ENCODE measurements at regions not wholly inside any gene's neighbourhood (a gene's known extent, or its start where the extent isn't known, plus 50 kb on each side); places are given as distances from the start of the nearest gene placed in this dataset.

DNA sequence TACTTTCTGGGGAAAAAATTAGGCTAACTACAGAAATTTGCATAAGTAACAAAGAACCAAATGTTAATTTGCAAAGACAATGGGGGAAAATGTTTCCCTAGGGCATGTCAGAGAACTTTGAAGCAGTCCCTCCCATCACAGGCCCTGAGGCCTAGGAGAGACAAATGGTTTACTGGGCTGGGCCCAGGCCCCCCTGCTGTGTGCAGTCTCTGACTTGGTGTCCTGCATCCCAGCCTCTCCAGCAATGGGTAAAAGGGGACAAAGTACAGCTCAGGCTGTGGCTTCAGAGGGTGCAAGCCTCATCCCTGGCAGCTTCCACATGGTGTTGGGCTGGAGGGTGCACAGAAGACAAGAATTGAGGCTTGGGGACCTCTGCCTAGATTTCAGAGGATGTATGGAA lies 788.4 kb downstream of the FRK start:
- no peak overlapping the region for H3K14ac ChIP-seq (ENCODE audit: insufficient read length)
- H3K9ac ChIP-seq (replicated peaks in 1 of 4; ENCODE audit: extremely low read depth in 1 of 4, low read depth in 3 of 4, low read length in 3 of 4): no peak overlapping the region
- H3K18ac ChIP-seq (ENCODE audit: extremely low read depth, low read length): no peak overlapping the region
- H4K91ac ChIP-seq (replicated peaks; ENCODE audit: insufficient read length, low read length): no peak overlapping the region
- no peak overlapping the region for H2BK20ac ChIP-seq (ENCODE audit: low read length)
- no peaks in the 10 kb centered on the region for H3K79me1 ChIP-seq (ENCODE audit: low read depth, low read length)
- H3K4ac ChIP-seq (replicated peaks; ENCODE audit: insufficient read length, low read depth, low read length): no peak overlapping the region
- H2BK120ac ChIP-seq (replicated peaks; ENCODE audit: low read depth, low read length): no peak overlapping the region
- POLR2A ChIA-PET (ENCODE audit: partially characterized antibody): no interaction called here
- H3K56ac ChIP-seq (replicated peaks; ENCODE audit: insufficient read length, low read depth, low read length): no peak overlapping the region
- no peak overlapping the region for H2BK15ac ChIP-seq (ENCODE audit: low read length)
- FAIRE-seq (no peak), DNase-seq (ENCODE audit: low read depth in 1 of 2, low spot score in 2 of 2) (no peak)
- no peak overlapping the region for H2BK5ac ChIP-seq (ENCODE audit: low read depth, low read length)
- no peak overlapping the region for H3K23ac ChIP-seq (ENCODE audit: insufficient read length)
- H3K27ac ChIP-seq (ENCODE audit: low read depth, low read length): no peak overlapping the region
- no peak for TF ChIP-seq EGR1 (IDR thresholded peaks at IDR 0.05; ENCODE audit: borderline replicate concordance, low read depth, low read length)
- TF ChIP-seq SIN3A (conservative IDR thresholded peaks at IDR 0.05 in 1 of 2, IDR thresholded peaks at IDR 0.05 in 1 of 2; ENCODE audit: low read depth in 1 of 2, low read length in 2 of 2): no peak
- TF ChIP-seq KDM4A (IDR thresholded peaks at IDR 0.05; ENCODE audit: low read depth, low read length, severe bottlenecking): no peak
- no peak overlapping the region for H4K8ac ChIP-seq (ENCODE audit: extremely low read depth, insufficient read depth, low read length)
- no peaks in the 10 kb centered on the region for H3K27me3 ChIP-seq (replicated peaks in 1 of 4; ENCODE audit: control insufficient read depth in 3 of 4, extremely low read depth in 1 of 4, insufficient read depth in 3 of 4, low read length in 3 of 4)
- H2AK5ac ChIP-seq (ENCODE audit: low read depth, low read length): no peak overlapping the region
- H3K79me2 ChIP-seq (ENCODE audit: control insufficient read depth in 1 of 2, insufficient read depth in 2 of 2, low read length in 2 of 2): no peaks in the 10 kb centered on the region
- H3K9me3 ChIP-seq (ENCODE audit: insufficient read depth in 2 of 2, low read depth in 1 of 2, low read length in 1 of 2): peaks cover 7% of the 10 kb centered on the region in 2 experiments; a peak in 3 of 4 replicates
- H3K36me3 ChIP-seq (ENCODE audit: control insufficient read depth in 2 of 4, insufficient read depth in 4 of 4, low read length in 3 of 4): peaks cover 0 to 5% (median 0%) of the 10 kb centered on the region in 4 experiments; a peak in 1 of 8 replicates
- H4K5ac ChIP-seq (ENCODE audit: insufficient read length, low read depth, low read length): no peak overlapping the region
- peaks cover 0 to 5% (median 0%) of the 10 kb centered on the region in 4 experiments; a peak in 3 of 7 replicates for H3K4me1 ChIP-seq (replicated peaks in 1 of 4; ENCODE audit: control insufficient read depth in 3 of 4, insufficient read depth in 4 of 4, low read length in 3 of 4)
- no peaks in the 10 kb centered on the region for H3K23me2 ChIP-seq (ENCODE audit: low read depth, low read length)
- H3K4me2 ChIP-seq (ENCODE audit: insufficient read depth in 1 of 2, low read depth in 2 of 2, low read length in 2 of 2): no peak overlapping the region
- CTCF ChIA-PET (ENCODE audit: partially characterized antibody): interaction anchor here (1.2 to 1.8 kb wide), 2 partner anchors 11 to 14 kb away, joined by 4 read pairs; no protein-coding TSS in a partner anchor
- H2BK12ac ChIP-seq (ENCODE audit: low read depth, low read length): no peak overlapping the region
- no peaks in the 10 kb centered on the region for H4K20me1 ChIP-seq (replicated peaks in 1 of 2; ENCODE audit: control insufficient read depth in 1 of 2, insufficient read depth in 2 of 2, low read length in 2 of 2)
- no peak overlapping the region for H3K4me3 ChIP-seq (ENCODE audit: extremely low read depth in 1 of 4, insufficient read depth in 2 of 4, low read depth in 3 of 4, low read length in 4 of 4)
- no peak overlapping the region for H2AFZ ChIP-seq (ENCODE audit: low read length)
